HL-60 (cell line): ENCODE measurements at regions not wholly inside any gene's neighbourhood (a gene's known extent, or its start where the extent isn't known, plus 50 kb on each side); places are given as distances from the start of the nearest gene placed in this dataset.

Experiments
- DNase-seq, 2 experiments: peaks; one replicate each; pipeline ENCODE4 v3.0.0-alpha.2; 2010 to 2020; ENCODE audit warnings: low read depth in 1 of 2, low spot score in 1 of 2
- H3K27ac ChIP-seq: fragments of 250-450 bp; sonication (Bioruptor Pico); replicated peaks from 2 replicates; pipeline ENCODE4 v1.5.1; 2020; ENCODE audit warnings: mild to moderate bottlenecking, moderate library complexity
- H3K27me3 ChIP-seq: fragments of 250-450 bp; sonication (Bioruptor Pico); 2 replicates; pipeline ENCODE4 v1.5.1; 2021; ENCODE audit warnings: mild to moderate bottlenecking, moderate library complexity; ENCODE audit not compliant: insufficient read depth, poor library complexity, severe bottlenecking
- H3K4me3 ChIP-seq: replicated peaks from 2 replicates; pipeline ENCODE4 v1.5.1; 2011; ENCODE audit warnings: mild to moderate bottlenecking, control low read depth, low read length; ENCODE audit not compliant: insufficient read depth
- CTCF ChIP-seq: IDR thresholded peaks from one replicate; pipeline ENCODE4 v1.5.1; 2011; ENCODE audit warnings: low read length, control low read depth, inconsistent platforms; ENCODE audit not compliant: insufficient read depth
- GABPA ChIP-seq: IDR thresholded peaks from 2 replicates; pipeline ENCODE4 v1.6.1; 2012; ENCODE audit warnings: low read depth
- POLR2AphosphoS5 ChIP-seq: IDR thresholded peaks from 2 replicates; pipeline ENCODE4 v1.6.1; 2012; ENCODE audit warnings: low read depth
- REST ChIP-seq: IDR thresholded peaks from 2 replicates; pipeline ENCODE4 v1.6.1; 2012; ENCODE audit warnings: low read depth; ENCODE audit not compliant: insufficient replicate concordance
- SPI1 ChIP-seq: IDR thresholded peaks from 2 replicates; pipeline ENCODE4 v1.6.1; 2012; ENCODE audit warnings: low read depth, mild to moderate bottlenecking, borderline replicate concordance

- Histone ChIP-seq H3K27ac (no peak overlapping the region), H3K4me3 (no peak overlapping the region), H3K27me3 (no peaks in the 10 kb centered on the region)
- DNase-seq, result no peak
- TF ChIP-seq REST (no peak), GABPA (no peak), POLR2AphosphoS5 (no peak), SPI1 (no peak), CTCF (no peak)
These were observed 259.4 kb upstream of the CCNG1 start for GRCh38 chr5:163177971-163178370.

GRCh38 chr5:163185315-163185714 is 252.1 kb upstream of the CCNG1 start:
- no peaks in the 10 kb centered on the region for H3K27me3 ChIP-seq
- no peak overlapping the region for H3K27ac ChIP-seq
- no peak for DNase-seq
- H3K4me3 ChIP-seq, result no peak overlapping the region
- no peak for TF ChIP-seq CTCF
- no peak for TF ChIP-seq SPI1
- no peak for TF ChIP-seq POLR2AphosphoS5
- no peak for TF ChIP-seq REST
- no peak for TF ChIP-seq GABPA

GRCh38 chr5:163189023-163189553 is 248.3 kb upstream of the CCNG1 start:
- Histone ChIP-seq H3K4me3 (no peak overlapping the region), H3K27ac (no peak overlapping the region), H3K27me3 (no peaks in the 10 kb centered on the region)
- no peak for DNase-seq
- TF ChIP-seq REST (no peak), GABPA (no peak), CTCF (no peak), SPI1 (no peak), POLR2AphosphoS5 (no peak)
